HepG2 (cell line): ENCODE measurements at regions not wholly inside any gene's neighbourhood (a gene's known extent, or its start where the extent isn't known, plus 50 kb on each side); places are given as distances from the start of the nearest gene placed in this dataset.

Source experiments
- RCOR2 ChIP-seq: IDR thresholded peaks from 2 replicates; pipeline ENCODE4 v1.6.1; 2016; ENCODE audit warnings: missing biosample characterization, missing genetic modification reagents
- REPIN1 ChIP-seq: sonication (generic); formaldehyde crosslinking; IDR thresholded peaks from 2 replicates; pipeline ENCODE4 v1.8.0; 2022; ENCODE audit warnings: missing genetic modification reagents, low read depth, mild to moderate bottlenecking, borderline replicate concordance
- SNRNP70 ChIP-seq: fragments of 200-400 bp; formaldehyde crosslinking; IDR thresholded peaks from 2 replicates; pipeline ENCODE4 v1.6.1; 2017; ENCODE audit warnings: mild to moderate bottlenecking, low read depth, low read length, moderate library complexity
- TBL1XR1 ChIP-seq: fragments of 150-350 bp; IDR thresholded peaks from 2 replicates; pipeline ENCODE4 v1.6.1; 2014; ENCODE audit warnings: borderline replicate concordance, low read length; ENCODE audit not compliant: partially characterized antibody
- ZNF205 ChIP-seq: IDR thresholded peaks from 2 replicates; pipeline ENCODE4 v1.6.1; 2018; ENCODE audit warnings: missing biosample characterization, missing genetic modification reagents
- ZNF230 ChIP-seq: sonication (generic); formaldehyde crosslinking; IDR thresholded peaks from 2 replicates; pipeline ENCODE4 v1.4.0; 2020; ENCODE audit warnings: mild to moderate bottlenecking, missing genetic modification reagents
- TF ChIP-seq, protein P1 (sequence below): sonication (generic); formaldehyde crosslinking; IDR thresholded peaks from 2 replicates; pipeline ENCODE4 v1.5.0; 2020; ENCODE audit warnings: mild to moderate bottlenecking, missing genetic modification reagents, borderline replicate concordance
- TF ChIP-seq, protein P2 (sequence below): sonication (generic); formaldehyde crosslinking; IDR thresholded peaks from 2 replicates; pipeline ENCODE4 v1.4.0; 2020; ENCODE audit warnings: missing genetic modification reagents

DNA sequence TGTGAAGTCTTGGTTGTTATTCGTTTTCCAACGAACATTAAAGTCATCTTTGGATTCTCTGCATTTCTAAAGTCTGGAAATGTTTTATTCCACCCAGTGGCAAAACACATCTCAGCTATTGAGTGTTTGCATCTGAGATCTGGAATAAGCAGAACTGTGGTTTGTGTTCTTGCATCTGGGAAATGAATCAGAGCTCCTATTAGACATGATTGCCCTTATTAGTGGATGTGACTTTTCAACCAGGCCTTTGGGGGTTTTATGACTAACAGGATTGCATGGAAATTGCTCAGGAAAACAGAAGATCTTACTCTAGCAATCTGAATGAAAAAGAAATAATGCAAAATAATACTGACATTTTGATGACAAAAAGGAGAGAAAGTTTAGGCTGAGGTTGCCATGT, 488.8 kb downstream of the IRS2 start (continued):
- TF ChIP-seq, protein P1, sequence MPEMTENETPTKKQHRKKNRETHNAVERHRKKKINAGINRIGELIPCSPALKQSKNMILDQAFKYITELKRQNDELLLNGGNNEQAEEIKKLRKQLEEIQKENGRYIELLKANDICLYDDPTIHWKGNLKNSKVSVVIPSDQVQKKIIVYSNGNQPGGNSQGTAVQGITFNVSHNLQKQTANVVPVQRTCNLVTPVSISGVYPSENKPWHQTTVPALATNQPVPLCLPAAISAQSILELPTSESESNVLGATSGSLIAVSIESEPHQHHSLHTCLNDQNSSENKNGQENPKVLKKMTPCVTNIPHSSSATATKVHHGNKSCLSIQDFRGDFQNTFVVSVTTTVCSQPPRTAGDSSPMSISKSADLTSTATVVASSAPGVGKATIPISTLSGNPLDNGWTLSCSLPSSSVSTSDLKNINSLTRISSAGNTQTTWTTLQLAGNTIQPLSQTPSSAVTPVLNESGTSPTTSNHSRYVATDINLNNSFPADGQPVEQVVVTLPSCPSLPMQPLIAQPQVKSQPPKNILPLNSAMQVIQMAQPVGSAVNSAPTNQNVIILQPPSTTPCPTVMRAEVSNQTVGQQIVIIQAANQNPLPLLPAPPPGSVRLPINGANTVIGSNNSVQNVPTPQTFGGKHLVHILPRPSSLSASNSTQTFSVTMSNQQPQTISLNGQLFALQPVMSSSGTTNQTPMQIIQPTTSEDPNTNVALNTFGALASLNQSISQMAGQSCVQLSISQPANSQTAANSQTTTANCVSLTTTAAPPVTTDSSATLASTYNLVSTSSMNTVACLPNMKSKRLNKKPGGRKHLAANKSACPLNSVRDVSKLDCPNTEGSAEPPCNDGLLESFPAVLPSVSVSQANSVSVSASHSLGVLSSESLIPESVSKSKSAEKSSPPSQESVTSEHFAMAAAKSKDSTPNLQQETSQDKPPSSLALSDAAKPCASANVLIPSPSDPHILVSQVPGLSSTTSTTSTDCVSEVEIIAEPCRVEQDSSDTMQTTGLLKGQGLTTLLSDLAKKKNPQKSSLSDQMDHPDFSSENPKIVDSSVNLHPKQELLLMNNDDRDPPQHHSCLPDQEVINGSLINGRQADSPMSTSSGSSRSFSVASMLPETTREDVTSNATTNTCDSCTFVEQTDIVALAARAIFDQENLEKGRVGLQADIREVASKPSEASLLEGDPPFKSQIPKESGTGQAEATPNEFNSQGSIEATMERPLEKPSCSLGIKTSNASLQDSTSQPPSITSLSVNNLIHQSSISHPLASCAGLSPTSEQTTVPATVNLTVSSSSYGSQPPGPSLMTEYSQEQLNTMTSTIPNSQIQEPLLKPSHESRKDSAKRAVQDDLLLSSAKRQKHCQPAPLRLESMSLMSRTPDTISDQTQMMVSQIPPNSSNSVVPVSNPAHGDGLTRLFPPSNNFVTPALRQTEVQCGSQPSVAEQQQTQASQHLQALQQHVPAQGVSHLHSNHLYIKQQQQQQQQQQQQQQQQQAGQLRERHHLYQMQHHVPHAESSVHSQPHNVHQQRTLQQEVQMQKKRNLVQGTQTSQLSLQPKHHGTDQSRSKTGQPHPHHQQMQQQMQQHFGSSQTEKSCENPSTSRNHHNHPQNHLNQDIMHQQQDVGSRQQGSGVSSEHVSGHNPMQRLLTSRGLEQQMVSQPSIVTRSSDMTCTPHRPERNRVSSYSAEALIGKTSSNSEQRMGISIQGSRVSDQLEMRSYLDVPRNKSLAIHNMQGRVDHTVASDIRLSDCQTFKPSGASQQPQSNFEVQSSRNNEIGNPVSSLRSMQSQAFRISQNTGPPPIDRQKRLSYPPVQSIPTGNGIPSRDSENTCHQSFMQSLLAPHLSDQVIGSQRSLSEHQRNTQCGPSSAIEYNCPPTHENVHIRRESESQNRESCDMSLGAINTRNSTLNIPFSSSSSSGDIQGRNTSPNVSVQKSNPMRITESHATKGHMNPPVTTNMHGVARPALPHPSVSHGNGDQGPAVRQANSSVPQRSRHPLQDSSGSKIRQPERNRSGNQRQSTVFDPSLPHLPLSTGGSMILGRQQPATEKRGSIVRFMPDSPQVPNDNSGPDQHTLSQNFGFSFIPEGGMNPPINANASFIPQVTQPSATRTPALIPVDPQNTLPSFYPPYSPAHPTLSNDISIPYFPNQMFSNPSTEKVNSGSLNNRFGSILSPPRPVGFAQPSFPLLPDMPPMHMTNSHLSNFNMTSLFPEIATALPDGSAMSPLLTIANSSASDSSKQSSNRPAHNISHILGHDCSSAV (CRISPR knock-in tag) = no peak
- no peak for TF ChIP-seq REPIN1 (CRISPR knock-in tag)
- TF ChIP-seq ZNF205 (CRISPR knock-in tag) = no peak
- TF ChIP-seq RCOR2 (CRISPR knock-in tag) = no peak
- TF ChIP-seq, protein P2, sequence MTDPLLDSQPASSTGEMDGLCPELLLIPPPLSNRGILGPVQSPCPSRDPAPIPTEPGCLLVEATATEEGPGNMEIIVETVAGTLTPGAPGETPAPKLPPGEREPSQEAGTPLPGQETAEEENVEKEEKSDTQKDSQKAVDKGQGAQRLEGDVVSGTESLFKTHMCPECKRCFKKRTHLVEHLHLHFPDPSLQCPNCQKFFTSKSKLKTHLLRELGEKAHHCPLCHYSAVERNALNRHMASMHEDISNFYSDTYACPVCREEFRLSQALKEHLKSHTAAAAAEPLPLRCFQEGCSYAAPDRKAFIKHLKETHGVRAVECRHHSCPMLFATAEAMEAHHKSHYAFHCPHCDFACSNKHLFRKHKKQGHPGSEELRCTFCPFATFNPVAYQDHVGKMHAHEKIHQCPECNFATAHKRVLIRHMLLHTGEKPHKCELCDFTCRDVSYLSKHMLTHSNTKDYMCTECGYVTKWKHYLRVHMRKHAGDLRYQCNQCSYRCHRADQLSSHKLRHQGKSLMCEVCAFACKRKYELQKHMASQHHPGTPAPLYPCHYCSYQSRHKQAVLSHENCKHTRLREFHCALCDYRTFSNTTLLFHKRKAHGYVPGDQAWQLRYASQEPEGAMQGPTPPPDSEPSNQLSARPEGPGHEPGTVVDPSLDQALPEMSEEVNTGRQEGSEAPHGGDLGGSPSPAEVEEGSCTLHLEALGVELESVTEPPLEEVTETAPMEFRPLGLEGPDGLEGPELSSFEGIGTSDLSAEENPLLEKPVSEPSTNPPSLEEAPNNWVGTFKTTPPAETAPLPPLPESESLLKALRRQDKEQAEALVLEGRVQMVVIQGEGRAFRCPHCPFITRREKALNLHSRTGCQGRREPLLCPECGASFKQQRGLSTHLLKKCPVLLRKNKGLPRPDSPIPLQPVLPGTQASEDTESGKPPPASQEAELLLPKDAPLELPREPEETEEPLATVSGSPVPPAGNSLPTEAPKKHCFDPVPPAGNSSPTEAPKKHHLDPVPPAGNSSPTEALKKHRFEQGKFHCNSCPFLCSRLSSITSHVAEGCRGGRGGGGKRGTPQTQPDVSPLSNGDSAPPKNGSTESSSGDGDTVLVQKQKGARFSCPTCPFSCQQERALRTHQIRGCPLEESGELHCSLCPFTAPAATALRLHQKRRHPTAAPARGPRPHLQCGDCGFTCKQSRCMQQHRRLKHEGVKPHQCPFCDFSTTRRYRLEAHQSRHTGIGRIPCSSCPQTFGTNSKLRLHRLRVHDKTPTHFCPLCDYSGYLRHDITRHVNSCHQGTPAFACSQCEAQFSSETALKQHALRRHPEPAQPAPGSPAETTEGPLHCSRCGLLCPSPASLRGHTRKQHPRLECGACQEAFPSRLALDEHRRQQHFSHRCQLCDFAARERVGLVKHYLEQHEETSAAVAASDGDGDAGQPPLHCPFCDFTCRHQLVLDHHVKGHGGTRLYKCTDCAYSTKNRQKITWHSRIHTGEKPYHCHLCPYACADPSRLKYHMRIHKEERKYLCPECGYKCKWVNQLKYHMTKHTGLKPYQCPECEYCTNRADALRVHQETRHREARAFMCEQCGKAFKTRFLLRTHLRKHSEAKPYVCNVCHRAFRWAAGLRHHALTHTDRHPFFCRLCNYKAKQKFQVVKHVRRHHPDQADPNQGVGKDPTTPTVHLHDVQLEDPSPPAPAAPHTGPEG (CRISPR knock-in tag) = no peak
- no peak for TF ChIP-seq ZNF230 (CRISPR knock-in tag)
- TF ChIP-seq SNRNP70 = no peak
- TF ChIP-seq TBL1XR1 = no peak
- TF ChIP-seq, all 625 proteins: peak for 0
